ENCODE measurements at regions not wholly inside any gene's neighbourhood (a gene's known extent, or its start where the extent isn't known, plus 50 kb on each side); places are given as distances from the start of the nearest gene placed in this dataset.

DNA sequence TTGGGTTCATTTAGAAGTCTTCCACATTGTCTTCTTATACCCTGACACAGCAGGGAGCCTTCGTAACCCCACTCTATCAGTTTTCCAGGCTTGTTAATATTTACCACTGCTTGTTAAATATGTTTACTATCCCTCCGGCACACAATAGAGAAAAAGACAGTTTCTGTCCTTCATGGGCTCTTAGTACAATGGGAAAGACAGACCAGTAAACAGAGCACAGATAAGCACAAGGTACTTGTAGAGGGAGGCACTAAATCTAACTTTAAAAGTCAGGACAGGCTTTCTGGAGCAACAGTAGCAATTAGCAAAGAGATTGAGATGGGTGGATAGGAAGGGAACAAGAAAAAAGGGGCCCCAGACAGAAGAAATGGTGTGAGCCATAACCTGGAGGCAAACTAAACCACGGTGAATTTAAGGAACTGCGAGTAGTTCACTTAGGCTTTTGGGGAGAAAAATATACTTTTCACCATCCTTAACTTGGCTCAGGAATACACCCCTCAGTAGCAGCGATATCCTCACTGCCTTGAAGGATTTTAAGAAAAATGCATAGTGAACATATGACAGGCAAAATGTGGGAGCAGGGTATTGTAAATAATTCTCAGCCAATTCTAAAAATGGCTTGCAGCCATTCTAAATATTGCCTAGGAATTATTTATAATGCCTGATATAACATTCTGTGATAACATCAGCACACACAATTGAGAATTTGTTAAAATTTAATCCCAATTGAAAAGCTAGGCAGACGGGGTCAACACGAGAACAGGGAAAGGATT, 383.7 kb downstream of the CDH2 start:
- POLR2A ChIA-PET = no interaction called here
- CTCF ChIA-PET = interaction anchor here (1.0 kb wide), 1 partner anchor 40 kb away, joined by 4 read pairs; no protein-coding TSS in a partner anchor
- TF ChIP-seq, protein P1, sequence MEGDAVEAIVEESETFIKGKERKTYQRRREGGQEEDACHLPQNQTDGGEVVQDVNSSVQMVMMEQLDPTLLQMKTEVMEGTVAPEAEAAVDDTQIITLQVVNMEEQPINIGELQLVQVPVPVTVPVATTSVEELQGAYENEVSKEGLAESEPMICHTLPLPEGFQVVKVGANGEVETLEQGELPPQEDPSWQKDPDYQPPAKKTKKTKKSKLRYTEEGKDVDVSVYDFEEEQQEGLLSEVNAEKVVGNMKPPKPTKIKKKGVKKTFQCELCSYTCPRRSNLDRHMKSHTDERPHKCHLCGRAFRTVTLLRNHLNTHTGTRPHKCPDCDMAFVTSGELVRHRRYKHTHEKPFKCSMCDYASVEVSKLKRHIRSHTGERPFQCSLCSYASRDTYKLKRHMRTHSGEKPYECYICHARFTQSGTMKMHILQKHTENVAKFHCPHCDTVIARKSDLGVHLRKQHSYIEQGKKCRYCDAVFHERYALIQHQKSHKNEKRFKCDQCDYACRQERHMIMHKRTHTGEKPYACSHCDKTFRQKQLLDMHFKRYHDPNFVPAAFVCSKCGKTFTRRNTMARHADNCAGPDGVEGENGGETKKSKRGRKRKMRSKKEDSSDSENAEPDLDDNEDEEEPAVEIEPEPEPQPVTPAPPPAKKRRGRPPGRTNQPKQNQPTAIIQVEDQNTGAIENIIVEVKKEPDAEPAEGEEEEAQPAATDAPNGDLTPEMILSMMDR (IDR thresholded peaks at IDR 0.05; ENCODE audit: control extremely low read depth, extremely low read depth, low read depth, missing control alignments) = no peak
- DNase-seq (ENCODE audit: extremely low spot score) = no peak

DNA sequence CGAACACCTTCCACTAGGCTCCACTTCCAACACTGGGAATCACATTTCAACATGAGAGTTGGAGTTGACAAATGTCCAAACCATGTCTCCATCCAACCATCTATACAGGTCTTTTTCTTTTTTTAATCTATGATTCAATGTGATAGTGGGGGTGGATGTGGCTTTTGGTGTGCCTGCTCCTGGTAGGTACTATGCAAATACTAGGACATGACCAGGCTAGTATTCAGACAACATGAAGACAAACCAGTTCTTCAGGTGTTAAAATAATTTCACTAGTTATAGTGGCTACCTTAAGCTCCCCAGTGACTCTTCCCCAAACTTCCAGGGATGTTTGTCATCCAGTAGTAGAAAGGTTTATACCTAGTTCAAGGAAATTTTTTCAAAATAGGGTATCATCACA, 387.5 kb downstream of the CDH2 start:
- POLR2A ChIA-PET = no interaction called here
- TF ChIP-seq, protein P1 (IDR thresholded peaks at IDR 0.05; ENCODE audit: control extremely low read depth, extremely low read depth, low read depth, missing control alignments) = no peak

GRCh38 chr18:27787547-27787946, 389.4 kb downstream of the CDH2 start:
- CTCF ChIA-PET = interaction anchor here (1.6 kb wide), 1 partner anchor 30 kb away, joined by 4 read pairs; no protein-coding TSS in a partner anchor
- POLR2A ChIA-PET = no interaction called here
- TF ChIP-seq, protein P1 (IDR thresholded peaks at IDR 0.05; ENCODE audit: control extremely low read depth, extremely low read depth, low read depth, missing control alignments) = no peak
- no peak for DNase-seq (ENCODE audit: extremely low spot score)

More for the DNA sequence above, 387.5 kb downstream of the CDH2 start:
- CTCF ChIA-PET = interaction anchor here (1.2 kb wide), 1 partner anchor 13 kb away, joined by 3 read pairs; no protein-coding TSS in a partner anchor
- DNase-seq (ENCODE audit: extremely low spot score) = no peak

- POLR2A ChIA-PET = no interaction called here
- TF ChIP-seq, protein P1 (IDR thresholded peaks at IDR 0.05; ENCODE audit: control extremely low read depth, extremely low read depth, low read depth, missing control alignments) = no peak
- DNase-seq (ENCODE audit: extremely low spot score) = no peak
- CTCF ChIA-PET = interaction anchor here (1.2 kb wide), 1 partner anchor 10 kb away, joined by 3 read pairs; no protein-coding TSS in a partner anchor
Measured at GRCh38 chr18:27785815-27786471, 391.0 kb downstream of the CDH2 start.

DNA sequence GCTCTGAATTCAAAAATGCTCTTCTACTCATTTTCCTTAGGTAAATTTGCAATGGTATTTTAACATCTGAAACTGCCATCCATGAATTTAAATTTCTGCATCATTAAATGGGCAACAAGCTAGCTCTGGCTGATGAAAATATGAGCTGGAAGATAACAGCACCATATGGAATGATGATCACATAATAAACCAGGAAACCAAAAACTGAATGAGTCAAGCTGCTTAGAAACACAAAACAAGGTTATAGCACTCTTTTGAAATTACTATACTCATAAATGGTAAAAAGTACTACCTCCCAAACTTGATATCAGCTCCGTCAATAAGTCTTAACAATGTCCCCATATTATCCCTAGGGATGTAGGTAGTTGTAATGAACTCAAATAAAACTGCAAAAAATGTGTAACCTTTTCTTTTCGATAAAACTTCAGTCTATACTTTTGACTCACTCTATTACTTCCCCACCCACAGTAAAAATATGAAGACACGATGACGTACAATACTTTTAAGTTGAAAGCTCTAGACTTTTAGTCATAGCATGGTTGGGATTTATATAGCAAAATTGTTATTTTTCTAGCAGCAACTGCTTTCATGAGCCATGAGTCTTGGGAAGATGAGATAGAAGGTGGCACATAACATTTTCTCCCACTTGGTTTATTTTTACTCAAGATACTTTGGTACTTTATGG, 396.7 kb downstream of the CDH2 start:
- ChIA-PET POLR2A (no interaction called here), CTCF (interaction anchor here (1.3 to 2.2 kb wide), 4 partner anchors 12 to 57 kb away, joined by 3 to 7 read pairs (median 4); no protein-coding TSS in a partner anchor)
- TF ChIP-seq, protein P1 (IDR thresholded peaks at IDR 0.05; ENCODE audit: control extremely low read depth, extremely low read depth, low read depth, missing control alignments) = no peak
- no peak for DNase-seq (ENCODE audit: extremely low spot score)

- TF ChIP-seq, protein P1 (IDR thresholded peaks at IDR 0.05; ENCODE audit: control extremely low read depth, extremely low read depth, low read depth, missing control alignments) = no peak
- CTCF ChIA-PET = interaction anchor here (0.5 to 2.2 kb wide), 4 partner anchors 11 to 41 kb away, joined by 3 to 7 read pairs (median 4); no protein-coding TSS in a partner anchor
Measured at GRCh38 chr18:27778925-27779324, 398.0 kb downstream of the CDH2 start.

More at GRCh38 chr18:27778925-27779324, 398.0 kb downstream of the CDH2 start:
- DNase-seq (ENCODE audit: extremely low spot score) = no peak
- POLR2A ChIA-PET = interaction anchor here (0.6 kb wide), 1 partner anchor 1750 kb away, joined by 5 read pairs; no protein-coding TSS in a partner anchor

Data from GM10248 (cell line).